Gastrocnemius medialis (tissue), 4 donors: ENCODE measurements at regions not wholly inside any gene's neighbourhood (a gene's known extent, or its start where the extent isn't known, plus 50 kb on each side); places are given as distances from the start of the nearest gene placed in this dataset.

Experiments used
- POLR2A ChIP-seq, 2 donors: fragments of 450-650 bp; IDR thresholded peaks; one replicate each; pipeline ENCODE4 v1.6.1; 2017; ENCODE audit warnings: antibody characterized with exemption in 2 of 2, mild to moderate bottlenecking in 2 of 2, moderate library complexity in 2 of 2
- TF ChIP-seq, protein P1 (sequence below), 5 experiments: fragments of 450-650 bp in 3 of 5; fragments of 200-600 bp in 2 of 5; sonication (generic) in 2 of 5; IDR thresholded peaks in 4 of 5; conservative IDR thresholded peaks in 1 of 5; 1 replicate in 4 of 5; 2 replicates in 1 of 5; pipeline ENCODE4 v1.5.1; 2016 to 2019; ENCODE audit warnings: antibody characterized with exemption in 5 of 5, mild to moderate bottlenecking in 3 of 5, moderate library complexity in 3 of 5

GRCh38 chr18:65631766-65632165 lies 119.0 kb upstream of the CDH7 start:
- TF ChIP-seq, protein P1, sequence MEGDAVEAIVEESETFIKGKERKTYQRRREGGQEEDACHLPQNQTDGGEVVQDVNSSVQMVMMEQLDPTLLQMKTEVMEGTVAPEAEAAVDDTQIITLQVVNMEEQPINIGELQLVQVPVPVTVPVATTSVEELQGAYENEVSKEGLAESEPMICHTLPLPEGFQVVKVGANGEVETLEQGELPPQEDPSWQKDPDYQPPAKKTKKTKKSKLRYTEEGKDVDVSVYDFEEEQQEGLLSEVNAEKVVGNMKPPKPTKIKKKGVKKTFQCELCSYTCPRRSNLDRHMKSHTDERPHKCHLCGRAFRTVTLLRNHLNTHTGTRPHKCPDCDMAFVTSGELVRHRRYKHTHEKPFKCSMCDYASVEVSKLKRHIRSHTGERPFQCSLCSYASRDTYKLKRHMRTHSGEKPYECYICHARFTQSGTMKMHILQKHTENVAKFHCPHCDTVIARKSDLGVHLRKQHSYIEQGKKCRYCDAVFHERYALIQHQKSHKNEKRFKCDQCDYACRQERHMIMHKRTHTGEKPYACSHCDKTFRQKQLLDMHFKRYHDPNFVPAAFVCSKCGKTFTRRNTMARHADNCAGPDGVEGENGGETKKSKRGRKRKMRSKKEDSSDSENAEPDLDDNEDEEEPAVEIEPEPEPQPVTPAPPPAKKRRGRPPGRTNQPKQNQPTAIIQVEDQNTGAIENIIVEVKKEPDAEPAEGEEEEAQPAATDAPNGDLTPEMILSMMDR (IDR thresholded peaks at IDR 0.05 in 4 of 5, conservative IDR thresholded peaks at IDR 0.05 in 1 of 5), result no peak
- no peak for TF ChIP-seq POLR2A (IDR thresholded peaks at IDR 0.05)
